ENCODE measurements at regions not wholly inside any gene's neighbourhood (a gene's known extent, or its start where the extent isn't known, plus 50 kb on each side); places are given as distances from the start of the nearest gene placed in this dataset.
"Not testable (repeated sequence)": the region's sequence is repeated elsewhere in the genome, so short reads cannot be mapped to it uniquely, and the experiment has no call there.

DNA sequence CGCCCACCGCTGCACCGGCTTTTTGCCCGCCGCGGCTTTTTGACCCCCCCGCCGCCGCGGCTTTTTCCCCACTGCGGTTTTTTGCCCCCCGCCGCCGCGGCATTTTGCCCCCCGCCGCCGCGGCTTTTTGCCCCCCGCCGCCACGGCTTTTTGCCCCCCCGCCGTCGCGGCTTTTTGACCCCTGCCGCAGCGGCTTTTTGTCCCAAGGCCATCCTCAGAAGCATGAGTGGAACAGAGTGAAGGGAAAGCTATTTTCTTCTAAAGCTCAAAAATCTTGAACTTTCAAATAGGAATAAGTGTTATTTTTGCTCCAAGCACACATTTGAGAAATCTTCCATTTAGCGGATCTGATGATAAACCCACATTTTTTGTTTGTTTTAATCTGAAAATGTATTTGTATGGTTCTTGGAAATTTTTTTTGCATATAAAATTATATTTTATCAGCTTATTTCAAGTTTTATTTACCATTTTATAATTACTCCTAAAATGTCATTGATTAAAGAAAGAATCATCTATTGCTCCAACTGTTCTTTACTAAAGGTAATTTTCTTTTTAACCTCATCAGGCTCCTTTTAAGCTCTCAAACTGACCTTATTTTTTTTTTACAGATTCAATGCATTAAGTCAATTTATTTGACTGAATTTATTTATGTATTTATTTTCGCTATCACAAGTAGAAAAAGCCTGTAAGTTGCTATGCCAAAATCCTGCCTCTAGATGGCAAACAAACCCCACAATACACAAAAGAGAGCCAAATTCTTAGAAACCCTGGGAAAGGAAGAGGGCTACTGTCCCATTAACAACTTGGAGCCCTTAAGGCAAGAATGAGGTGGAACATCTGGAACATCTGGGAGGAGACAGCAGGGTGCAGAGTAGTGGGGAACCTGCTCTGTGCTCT, 460.3 kb downstream of the ZNF33B start:
- DNase-seq: peak; percentile 19 to 57 (median 43)

DNA sequence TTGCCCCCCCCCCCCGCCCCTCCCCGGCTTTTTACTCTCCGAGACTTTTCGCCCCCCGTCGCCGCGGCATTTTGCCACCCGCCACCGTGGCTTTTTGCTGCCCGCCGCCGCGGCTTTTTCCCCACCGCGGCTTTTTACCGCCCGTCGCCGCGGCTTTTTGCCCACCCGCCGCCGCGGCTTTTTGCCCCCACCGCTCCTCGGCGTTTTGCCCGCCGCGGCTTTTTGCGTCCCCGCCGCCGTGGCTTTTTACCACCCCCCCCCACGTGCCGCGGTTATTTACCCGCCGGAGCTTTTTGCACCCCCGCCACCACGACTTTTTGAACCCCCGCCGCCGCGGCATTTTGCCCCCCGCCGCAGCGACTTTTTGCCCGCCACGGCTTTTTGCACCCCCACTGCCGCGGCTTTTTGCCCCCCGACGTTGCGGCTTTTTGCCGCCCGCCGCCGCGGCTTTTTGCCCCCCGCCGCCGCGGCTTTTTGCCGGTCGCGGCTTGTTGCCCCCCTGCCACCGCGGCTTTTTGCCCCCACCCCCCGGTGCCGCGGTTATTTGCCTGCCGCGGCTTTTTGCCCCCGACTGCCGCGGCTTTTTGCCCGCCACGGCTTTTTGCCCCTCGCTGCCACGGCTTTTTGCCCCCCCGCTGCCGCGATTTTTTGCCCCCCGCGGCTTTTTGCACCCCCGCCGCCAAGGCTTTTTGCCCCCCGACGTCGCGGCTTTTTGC, 461.1 kb downstream of the ZNF33B start:
- DNase-seq: peak in 2 of 3 donors; percentile 4 to 22

DNA sequence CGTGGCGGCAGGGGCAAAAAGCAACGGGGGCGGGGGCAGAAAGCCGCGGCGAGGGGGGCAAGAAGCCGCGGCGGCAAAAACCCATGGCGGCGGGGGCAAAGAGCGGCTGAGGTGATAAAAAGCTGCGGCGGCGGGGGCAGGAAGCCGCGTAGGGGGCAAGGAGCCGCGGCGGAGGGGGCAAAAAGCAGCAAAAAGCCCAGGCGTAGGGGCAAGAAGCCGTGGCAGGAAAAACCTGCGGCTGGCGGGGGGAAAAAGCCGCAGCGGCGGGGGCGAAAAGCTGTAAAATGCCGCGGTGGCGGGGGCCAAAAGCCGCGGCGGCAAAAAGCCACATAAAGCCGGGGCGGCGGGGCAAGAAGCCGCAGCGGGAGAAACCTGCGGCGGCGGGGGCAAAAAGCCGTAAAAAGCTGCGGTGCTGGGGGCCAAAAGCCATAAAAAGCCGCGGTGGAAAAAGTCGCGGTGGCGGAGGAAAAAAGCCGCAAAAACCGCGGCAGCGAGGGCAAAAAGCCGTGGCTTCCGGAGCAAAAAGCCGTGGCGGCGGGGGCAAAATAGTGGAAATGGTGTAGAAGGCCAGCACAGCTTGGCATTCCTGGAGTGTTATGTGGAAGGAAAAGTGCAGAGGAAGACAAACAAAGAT, 487.8 kb downstream of the ZNF33B start:
- no peak for DNase-seq

DNA sequence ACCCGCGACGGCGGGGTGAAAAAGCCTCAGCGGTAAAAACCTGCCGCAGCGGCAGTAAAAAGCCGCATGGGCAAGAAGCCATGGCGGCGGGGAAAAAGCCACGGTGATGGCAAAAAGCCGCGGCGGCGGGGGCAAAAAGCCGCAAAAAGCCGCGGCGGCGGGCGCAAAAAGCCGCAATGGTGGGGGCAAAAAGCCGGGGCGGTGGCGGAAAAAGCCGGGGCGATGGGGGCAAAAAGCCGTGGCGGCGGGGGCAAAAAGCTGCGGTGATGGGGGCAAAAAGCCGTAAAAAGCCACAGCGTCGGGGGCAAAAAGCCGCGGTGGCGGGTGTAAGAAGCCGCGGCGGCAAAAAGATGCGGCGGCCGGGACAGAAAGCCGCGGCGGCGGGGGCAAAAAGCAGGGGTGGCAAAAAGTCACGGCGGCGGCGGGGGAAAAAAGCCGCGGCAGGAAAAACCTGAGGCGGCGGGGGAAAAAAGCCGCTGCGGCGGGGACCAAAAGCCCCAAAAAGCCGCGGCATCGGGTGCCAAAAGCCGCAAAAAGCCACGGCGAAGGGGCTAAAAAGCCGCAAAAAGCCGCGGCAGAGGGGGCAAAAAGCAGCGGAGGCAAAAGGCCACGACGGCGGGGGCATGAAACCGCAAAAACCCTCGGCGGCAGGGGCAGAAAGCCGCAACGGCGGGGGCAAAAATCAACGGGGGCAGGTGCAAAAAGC, 488.5 kb downstream of the ZNF33B start:
- DNase-seq: no peak

DNA sequence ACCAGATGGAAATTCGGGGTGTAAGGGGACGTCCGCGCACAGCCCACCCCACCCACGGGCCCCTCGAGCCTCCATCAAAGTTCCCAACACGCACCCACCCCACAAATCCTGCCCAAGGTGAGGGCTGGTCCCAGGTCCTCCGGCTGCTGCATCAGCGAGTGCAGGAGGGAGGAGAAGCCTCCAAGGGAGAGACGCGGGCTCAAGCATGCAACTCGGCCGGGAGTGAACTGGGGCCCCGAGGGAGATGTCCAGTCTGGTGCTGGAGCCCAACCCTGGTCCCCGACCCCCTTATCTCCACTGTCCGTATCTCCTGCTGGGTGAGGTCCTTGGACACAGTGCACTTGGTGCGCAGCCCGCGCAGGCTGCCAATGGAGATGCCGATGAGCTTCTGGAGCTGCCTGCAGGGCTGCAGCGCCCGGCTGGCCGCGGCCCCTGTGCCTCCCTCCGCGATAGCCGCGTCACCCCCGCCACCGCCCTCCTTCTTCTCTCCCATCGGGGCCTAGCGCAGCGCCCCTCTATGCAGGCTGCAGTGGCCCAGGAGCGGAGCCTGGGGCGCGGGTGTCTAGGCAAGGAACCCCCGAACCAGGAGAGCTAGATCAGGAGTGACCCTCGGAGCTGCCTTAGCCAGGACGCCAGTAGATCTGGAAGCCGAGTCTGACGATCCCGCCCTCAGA, 489.2 kb downstream of the ZNF33B start:
- no peak for DNase-seq

- not testable (repeated sequence) for DNase-seq
Measured at GRCh38 chr10:42146165-42146564, 492.2 kb downstream of the ZNF33B start.

DNA sequence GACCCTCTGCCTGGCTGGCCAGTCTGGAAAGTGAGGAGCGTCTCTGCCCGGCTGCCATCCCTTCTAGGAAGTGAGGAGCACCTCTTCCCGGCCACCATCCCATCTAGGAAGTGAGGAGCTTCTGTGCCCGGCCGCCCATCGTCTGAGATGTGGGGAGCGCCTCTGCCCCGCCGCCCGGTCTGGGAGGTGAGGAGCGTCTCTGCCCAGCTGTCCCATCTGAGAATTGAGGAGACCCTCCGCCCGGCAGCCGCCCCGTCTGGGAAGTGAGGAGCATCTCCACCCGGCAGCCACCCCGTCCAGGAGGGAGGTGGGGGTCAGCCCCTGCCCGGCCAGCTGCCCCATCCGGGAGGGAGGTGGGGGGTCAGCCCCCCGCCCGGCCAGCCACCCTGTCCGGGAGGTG, 500.3 kb downstream of the ZNF33B start:
- not testable (repeated sequence) for DNase-seq

GRCh38 chr10:42113158-42113450, 525.3 kb downstream of the ZNF33B start:
- DNase-seq: no peak

DNA sequence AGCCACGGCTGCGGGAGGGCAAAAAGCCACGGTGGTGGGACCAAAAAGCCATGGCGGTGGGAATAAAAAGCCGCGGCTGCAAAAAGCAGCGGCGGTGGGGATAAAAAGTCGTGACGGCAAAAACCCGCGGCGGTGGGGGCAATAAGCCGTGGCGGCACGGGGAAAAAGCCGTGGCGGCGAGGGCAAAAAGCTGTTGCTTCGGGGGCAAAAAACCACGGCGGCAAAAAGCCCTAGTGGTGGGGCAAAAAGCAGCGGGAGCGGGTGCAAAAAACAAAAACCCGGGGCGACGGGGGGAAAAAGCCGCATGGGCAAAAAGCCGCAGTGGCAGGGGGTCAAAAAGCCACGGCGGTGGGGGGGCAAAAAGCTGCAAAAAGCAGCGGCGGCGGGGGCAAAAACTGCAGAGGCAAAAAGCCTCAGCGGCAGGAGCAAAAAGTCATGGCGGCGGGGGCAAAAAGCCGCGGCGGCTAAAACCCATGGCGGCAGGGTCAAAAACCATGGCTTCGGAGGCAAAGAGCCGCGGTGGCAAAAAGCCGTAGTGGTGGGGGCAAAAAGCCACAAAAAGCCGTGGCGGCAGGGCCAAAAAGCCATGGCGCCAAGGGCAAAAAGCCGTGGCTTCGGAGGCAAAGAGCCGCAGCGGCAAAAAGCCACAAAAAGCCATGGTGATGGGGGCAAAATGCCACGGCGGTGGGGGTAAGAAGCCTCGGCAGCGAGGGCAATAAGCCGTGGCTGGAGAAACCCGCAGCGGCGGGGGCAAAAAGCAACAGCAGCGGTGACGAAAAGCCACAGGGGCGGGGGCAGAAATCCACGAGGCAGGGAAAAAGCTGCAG, 525.8 kb downstream of the ZNF33B start:
- no peak for DNase-seq

GRCh38 chr10:42111661-42112330, 526.6 kb downstream of the ZNF33B start:
- DNase-seq: no peak

DNA sequence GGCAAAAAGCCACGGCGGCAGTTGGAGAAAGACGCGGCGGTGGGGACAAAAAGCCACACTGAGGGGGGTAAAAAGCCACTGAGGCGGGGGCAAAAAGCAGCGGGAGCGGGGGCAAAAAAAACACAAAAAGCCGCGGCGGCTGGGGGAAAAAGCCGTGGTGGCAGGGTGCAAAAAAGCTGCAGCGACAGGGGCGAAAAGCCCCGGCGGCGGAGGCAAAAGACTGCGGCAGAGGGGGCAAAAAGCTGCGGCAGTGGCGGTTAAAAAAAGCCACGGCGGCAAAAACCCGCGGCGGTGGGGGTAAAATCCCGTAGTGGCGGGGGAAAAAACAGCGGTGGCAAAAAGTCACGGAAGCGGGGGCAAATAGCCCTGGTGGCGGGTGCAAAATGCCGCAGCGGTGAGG, 527.3 kb downstream of the ZNF33B start:
- no peak for DNase-seq
